HCT116 (cell line): ENCODE measurements at regions not wholly inside any gene's neighbourhood (a gene's known extent, or its start where the extent isn't known, plus 50 kb on each side); places are given as distances from the start of the nearest gene placed in this dataset.

Experiments used
- ATAC-seq: fragments of 200-7000 bp; cut with Tn5 transposase; 2 replicates; pipeline ENCODE4 v1.9.1; 2020; ENCODE audit warnings: mild to moderate bottlenecking, moderate library complexity
- BruUV-seq: library from RNA; stranded (reverse); fragments of 400-500 nt; replicated peaks from 2 replicates; lab custom pipeline; 2021; lab: Mats Ljungman, UMichigan
- CTCF ChIA-PET: fragments of 300-600 bp; sonication (Branson Sonifier 250); formaldehyde crosslinking; loops from one replicate; lab custom pipeline; 2021; ENCODE audit warnings: antibody characterized with exemption; lab: Charles Lee
- POLR2A ChIA-PET: fragments of 300-600, 350-600 bp; sonication (Branson Sonifier 250); formaldehyde crosslinking; loops from one replicate; lab custom pipeline; 2021; ENCODE audit warnings: antibody characterized with exemption; lab: Charles Lee
- RAD21 ChIA-PET, 2 experiments: fragments of 300-600 bp; sonication (Branson Sonifier 250); formaldehyde crosslinking; loops; one replicate each; lab custom pipeline; 2023; ENCODE audit warnings: low total read pairs in 2 of 2; ENCODE audit not compliant: uncharacterized antibody in 2 of 2, unreplicated experiment in 2 of 2, low non-redundant PET in 1 of 2; lab: Charles Lee
- DNase-seq: peaks from one replicate; pipeline ENCODE4 v3.0.0-alpha.2; 2010; ENCODE audit warnings: low read depth, low spot score
- H2AFZ ChIP-seq: fragments of 200-600 bp; shearing (Covaris generic), sonication (generic); 2 replicates; pipeline ENCODE4 v1.6.1; 2017; ENCODE audit warnings: low read depth, mixed run types, mixed read lengths, antibody characterized with exemption, low read length; ENCODE audit not compliant: poor library complexity, severe bottlenecking
- H3K27ac ChIP-seq: 2 replicates; pipeline ENCODE4 v1.5.1; 2012; ENCODE audit warnings: low read depth, low read length
- H3K27me3 ChIP-seq: fragments of 200-600 bp; sonication (generic); 2 replicates; pipeline ENCODE4 v1.6.1; 2016; ENCODE audit warnings: mixed run types, low read length, mixed read lengths; ENCODE audit not compliant: insufficient read depth
- H3K36me3 ChIP-seq, 2 experiments: fragments of 200-500 bp in 1 of 2; fragments of 200-600 bp in 1 of 2; sonication (Bioruptor generic) in 1 of 2; sonication (generic) in 1 of 2; 2 replicates each; pipeline versions ENCODE4 v1.5.1 to v1.6.1; 2014 to 2016; ENCODE audit warnings: low read length in 2 of 2, inconsistent platforms in 1 of 2, mixed read lengths in 1 of 2, mixed run types in 1 of 2; ENCODE audit not compliant: insufficient read depth in 2 of 2, control insufficient read depth in 1 of 2
- H3K4me1 ChIP-seq, 2 experiments: fragments of 200-600 bp in 1 of 2; sonication (generic) in 1 of 2; 2 replicates each; pipeline versions ENCODE4 v1.5.1 to v1.6.1; 2012 to 2017; ENCODE audit warnings: low read length in 2 of 2, inconsistent platforms in 1 of 2, mild to moderate bottlenecking in 1 of 2, mixed read lengths in 1 of 2, mixed run types in 1 of 2, moderate library complexity in 1 of 2; ENCODE audit not compliant: insufficient read depth in 2 of 2, control insufficient read depth in 1 of 2
- H3K4me2 ChIP-seq: fragments of 200-600 bp; sonication (generic); 2 replicates; pipeline ENCODE4 v1.6.1; 2017; ENCODE audit warnings: mixed run types, low read length, mixed read lengths
- H3K4me3 ChIP-seq, 2 experiments: fragments of 200-600 bp in 1 of 2; sonication (generic) in 1 of 2; replicated peaks in 1 of 2; 2 replicates each; pipeline ENCODE4 v1.5.1; 2011 to 2016; ENCODE audit warnings: low read length in 2 of 2, control low read depth in 1 of 2, low read depth in 1 of 2, mild to moderate bottlenecking in 1 of 2, mixed read lengths in 1 of 2, mixed run types in 1 of 2
- H3K79me2 ChIP-seq: fragments of 200-600 bp; sonication (generic); 2 replicates; pipeline ENCODE4 v1.6.1; 2017; ENCODE audit warnings: mild to moderate bottlenecking, mixed run types, low read length, moderate library complexity, mixed read lengths; ENCODE audit not compliant: insufficient read depth
- H3K9ac ChIP-seq: fragments of 200-600 bp; sonication (generic); 2 replicates; pipeline ENCODE4 v1.6.1; 2016; ENCODE audit warnings: low read length, mixed read lengths
- H3K9me2 ChIP-seq: fragments of 200-600 bp; sonication (generic), shearing (Covaris generic); 2 replicates; pipeline ENCODE4 v1.6.1; 2017; ENCODE audit warnings: mixed run types, mild to moderate bottlenecking, moderate library complexity; ENCODE audit not compliant: insufficient read depth
- H3K9me3 ChIP-seq, 2 experiments: fragments of 200-500 bp in 1 of 2; fragments of 200-600 bp in 1 of 2; sonication (Bioruptor generic) in 1 of 2; sonication (generic) in 1 of 2; 2 replicates each; pipeline ENCODE4 v1.6.1; 2014 to 2017; ENCODE audit warnings: low read length in 2 of 2, mixed read lengths in 2 of 2, inconsistent platforms in 1 of 2, low read depth in 1 of 2, mild to moderate bottlenecking in 1 of 2, mixed run types in 1 of 2, moderate library complexity in 1 of 2; ENCODE audit not compliant: control insufficient read depth in 1 of 2, insufficient read depth in 1 of 2
- H4K20me1 ChIP-seq: fragments of 200-600 bp; sonication (generic), shearing (Covaris generic); 2 replicates; pipeline ENCODE4 v1.6.1; 2017; ENCODE audit warnings: mixed run types, mild to moderate bottlenecking, moderate library complexity; ENCODE audit not compliant: insufficient read depth
- ATF3 ChIP-seq: IDR thresholded peaks from 2 replicates; pipeline ENCODE4 v1.6.1; 2012
- CBX3 ChIP-seq: IDR thresholded peaks from 2 replicates; pipeline ENCODE4 v1.6.1; 2012; ENCODE audit warnings: low read depth
- CEBPB ChIP-seq: IDR thresholded peaks from 2 replicates; pipeline ENCODE4 v1.6.1; 2012; ENCODE audit warnings: low read depth
- EGR1 ChIP-seq: IDR thresholded peaks from 2 replicates; pipeline ENCODE4 v1.6.1; 2012; ENCODE audit warnings: low read depth
- ELF1 ChIP-seq: IDR thresholded peaks from 2 replicates; pipeline ENCODE4 v1.6.1; 2012; ENCODE audit warnings: low read depth, borderline replicate concordance
- EZH2phosphoT487 ChIP-seq: fragments of 200-600 bp; IDR thresholded peaks from 2 replicates; pipeline ENCODE4 v1.6.1; 2018; ENCODE audit warnings: antibody characterized with exemption, borderline replicate concordance
- POLR2AphosphoS5 ChIP-seq: IDR thresholded peaks from 2 replicates; pipeline ENCODE4 v1.6.1; 2011; ENCODE audit warnings: mild to moderate bottlenecking, low read depth, low read length, moderate library complexity
- RAD21 ChIP-seq: IDR thresholded peaks from 2 replicates; pipeline ENCODE4 v1.6.1; 2012; ENCODE audit warnings: low read depth, mild to moderate bottlenecking
- TCF7L2 ChIP-seq: IDR thresholded peaks from 2 replicates; pipeline ENCODE4 v1.7.0; 2011; ENCODE audit warnings: borderline replicate concordance, inconsistent platforms; ENCODE audit not compliant: insufficient read depth, insufficient read length; ENCODE audit errors: extremely low read depth
- YY1 ChIP-seq: IDR thresholded peaks from 2 replicates; pipeline ENCODE4 v1.6.1; 2011; ENCODE audit warnings: low read length, low read depth, moderate library complexity, mild to moderate bottlenecking; ENCODE audit not compliant: insufficient replicate concordance; ENCODE audit errors: extremely low read depth
- ZBTB33 ChIP-seq: IDR thresholded peaks from 2 replicates; pipeline ENCODE4 v1.6.1; 2011; ENCODE audit warnings: mild to moderate bottlenecking, low read length, moderate library complexity; ENCODE audit not compliant: insufficient replicate concordance; ENCODE audit errors: extremely low read depth
- ZFX ChIP-seq: fragments of 450-650 bp; IDR thresholded peaks from 2 replicates; pipeline ENCODE4 v1.6.1; 2017
- intact Hi-C: fragments of 100-400 bp; cut with micrococcal nuclease; formaldehyde crosslinking; loops from 2 replicates; pipeline ENCODE4 v1.10.0; 2022

- no peak for DNase-seq
- Histone ChIP-seq H3K9me2 (no peaks in the 10 kb centered on the region), H3K27me3 (no peaks in the 10 kb centered on the region), H3K9me3 (no peaks in the 10 kb centered on the region), H3K27ac (no peak overlapping the region), H3K36me3 (no peaks in the 10 kb centered on the region), H2AFZ (no peak overlapping the region), H3K9ac (no peak overlapping the region), H4K20me1 (no peaks in the 10 kb centered on the region), H3K79me2 (no peaks in the 10 kb centered on the region), H3K4me3 (no peak overlapping the region), H3K4me2 (no peak overlapping the region), H3K4me1 (no peaks in the 10 kb centered on the region)
- ChIA-PET CTCF (no interaction called here), RAD21 (no interaction called here), POLR2A (no interaction called here)
- intact Hi-C loops, result no loop called here
- ATAC-seq, result no peak
- BruUV-seq, result no TSS peak
- TF ChIP-seq CBX3 (no peak), ATF3 (no peak), POLR2AphosphoS5 (no peak), ELF1 (no peak), ZFX (no peak), EGR1 (no peak), ZBTB33 (no peak), RAD21 (no peak)
Observed at GRCh38 chr14:89724628-89724960, 229.9 kb downstream of the EFCAB11 start.

- BruUV-seq, result no TSS peak
- no peaks in the 10 kb centered on the region for H3K9me3 ChIP-seq
- no peak overlapping the region for H3K27ac ChIP-seq
- no peak for TF ChIP-seq CBX3
- no peak for TF ChIP-seq YY1
- no peak for TF ChIP-seq ATF3
- TF ChIP-seq CEBPB, result no peak
- TF ChIP-seq TCF7L2, result no peak
- no peak for TF ChIP-seq ZFX
- no peak for TF ChIP-seq EZH2phosphoT487
- POLR2A ChIA-PET, result no interaction called here
- intact Hi-C loops, result no loop called here
- CTCF ChIA-PET, result no interaction called here
- no peaks in the 10 kb centered on the region for H4K20me1 ChIP-seq
- ATAC-seq (no peak), DNase-seq (no peak)
- H3K4me1 ChIP-seq, result no peaks in the 10 kb centered on the region
- H3K4me3 ChIP-seq, result no peak overlapping the region
- H3K36me3 ChIP-seq, result no peaks in the 10 kb centered on the region
- H3K9ac ChIP-seq, result no peak overlapping the region
- H3K4me2 ChIP-seq, result no peak overlapping the region
- RAD21 ChIA-PET, result no interaction called here
- no peaks in the 10 kb centered on the region for H3K79me2 ChIP-seq
- H3K9me2 ChIP-seq, result no peaks in the 10 kb centered on the region
- H2AFZ ChIP-seq, result no peak overlapping the region
- no peaks in the 10 kb centered on the region for H3K27me3 ChIP-seq
Observed at GRCh38 chr14:89723930-89724627, 230.5 kb downstream of the EFCAB11 start.
